Peyer's patch (tissue), 4 donors: ENCODE measurements at regions not wholly inside any gene's neighbourhood (a gene's known extent, or its start where the extent isn't known, plus 50 kb on each side); places are given as distances from the start of the nearest gene placed in this dataset.
A peak's percentile ranks its signal among the peaks of the same experiment; 100 is the strongest.
"Not testable (repeated sequence)": the region's sequence is repeated elsewhere in the genome, so short reads cannot be mapped to it uniquely, and the experiment has no call there.

Source experiments
- DNase-seq, 3 donors: peaks; one replicate each; pipeline ENCODE4 v3.0.0-alpha.2; 2017 to 2019
- H3K27ac ChIP-seq, 4 donors: fragments of 200-600 bp; sonication (generic); one replicate each; pipeline ENCODE4 v1.5.1; 2016 to 2019
- H3K27me3 ChIP-seq, 2 donors: fragments of 200-600 bp; sonication (generic); one replicate each; pipeline ENCODE4 v1.5.1; 2019
- H3K36me3 ChIP-seq, 3 donors: fragments of 200-600 bp; sonication (generic); one replicate each; pipeline ENCODE4 v1.5.1; 2016 to 2019
- H3K4me1 ChIP-seq, 4 donors: fragments of 200-600 bp; sonication (generic); one replicate each; pipeline ENCODE4 v1.5.1; 2016 to 2019
- H3K4me3 ChIP-seq, 4 donors: fragments of 200-600 bp; sonication (generic); 1 replicate in 3 of 4; 2 replicates in 1 of 4; pipeline ENCODE4 v1.5.1; 2016 to 2019; ENCODE audit warnings: mild to moderate bottlenecking in 1 of 4
- H3K9me3 ChIP-seq, 4 donors: fragments of 200-600 bp; sonication (generic); one replicate each; pipeline ENCODE4 v1.5.1; 2016 to 2019; ENCODE audit warnings: mild to moderate bottlenecking in 1 of 4
- CTCF ChIP-seq, 6 experiments: fragments of 450-650 bp in 4 of 6; fragments of 200-600 bp in 2 of 6; sonication (generic) in 1 of 6; IDR thresholded peaks; one replicate each; pipeline ENCODE4 v1.5.1; 2017 to 2019; ENCODE audit warnings: antibody characterized with exemption in 6 of 6, mild to moderate bottlenecking in 3 of 6, moderate library complexity in 1 of 6
- POLR2A ChIP-seq, 2 donors: fragments of 450-650 bp; IDR thresholded peaks; one replicate each; pipeline ENCODE4 v1.5.1; 2017; ENCODE audit warnings: antibody characterized with exemption in 2 of 2, mild to moderate bottlenecking in 2 of 2, moderate library complexity in 2 of 2

- Histone ChIP-seq H3K27ac (no peak overlapping the region), H3K9me3 (no peaks in the 10 kb centered on the region), H3K27me3 (no peaks in the 10 kb centered on the region), H3K4me1 (no peaks in the 10 kb centered on the region), H3K4me3 (no peak overlapping the region), H3K36me3 (no peaks in the 10 kb centered on the region)
- no peak for DNase-seq
- TF ChIP-seq CTCF (IDR thresholded peaks at IDR 0.05) (no peak), POLR2A (IDR thresholded peaks at IDR 0.05) (no peak)
Measured at GRCh38 chr2:192645811-192646598, 451.3 kb upstream of the TMEFF2 start.

- TF ChIP-seq POLR2A (IDR thresholded peaks at IDR 0.05) (no peak), CTCF (IDR thresholded peaks at IDR 0.05) (no peak)
Measured at GRCh38 chr2:192634557-192634956, 439.8 kb upstream of the TMEFF2 start.

GRCh38 chr2:192628017-192628416 lies 433.3 kb upstream of the TMEFF2 start:
- Histone ChIP-seq H3K36me3 (no peaks in the 10 kb centered on the region), H3K9me3 (no peaks in the 10 kb centered on the region), H3K4me3 (no peak overlapping the region), H3K27me3 (no peaks in the 10 kb centered on the region), H3K4me1 (no peaks in the 10 kb centered on the region), H3K27ac (no peak overlapping the region)
- TF ChIP-seq CTCF (IDR thresholded peaks at IDR 0.05): no peak
- no peak for TF ChIP-seq POLR2A (IDR thresholded peaks at IDR 0.05)
- DNase-seq: no peak

More at GRCh38 chr2:192634557-192634956, 439.8 kb upstream of the TMEFF2 start:
- DNase-seq: no peak
- Histone ChIP-seq H3K9me3 (no peaks in the 10 kb centered on the region), H3K4me3 (no peak overlapping the region), H3K36me3 (no peaks in the 10 kb centered on the region), H3K27me3 (no peaks in the 10 kb centered on the region), H3K4me1 (no peaks in the 10 kb centered on the region), H3K27ac (no peak overlapping the region)

GRCh38 chr2:192615105-192615504 lies 420.4 kb upstream of the TMEFF2 start:
- TF ChIP-seq CTCF (IDR thresholded peaks at IDR 0.05): no peak
- TF ChIP-seq POLR2A (IDR thresholded peaks at IDR 0.05): no peak
- no peaks in the 10 kb centered on the region for H3K9me3 ChIP-seq
- H3K36me3 ChIP-seq: no peaks in the 10 kb centered on the region
- H3K27me3 ChIP-seq: no peaks in the 10 kb centered on the region
- H3K27ac ChIP-seq: no peak overlapping the region
- no peaks in the 10 kb centered on the region for H3K4me1 ChIP-seq
- no peak overlapping the region for H3K4me3 ChIP-seq
- DNase-seq: no peak

- Histone ChIP-seq H3K9me3 (no peaks in the 10 kb centered on the region), H3K4me3 (no peak overlapping the region), H3K27me3 (no peaks in the 10 kb centered on the region), H3K36me3 (no peaks in the 10 kb centered on the region), H3K4me1 (no peaks in the 10 kb centered on the region), H3K27ac (no peak overlapping the region)
- TF ChIP-seq POLR2A (IDR thresholded peaks at IDR 0.05) (no peak), CTCF (IDR thresholded peaks at IDR 0.05) (peak in 1 of 6 experiments; percentile 8)
- DNase-seq: no peak
Measured at GRCh38 chr2:192604295-192604694, 409.6 kb upstream of the TMEFF2 start.

- DNase-seq, H3K9me3 ChIP-seq, H3K4me1 ChIP-seq, H3K27me3 ChIP-seq, H3K27ac ChIP-seq, H3K4me3 ChIP-seq, H3K36me3 ChIP-seq: not testable (repeated sequence)
Measured at GRCh38 chr2:192598649-192599048, 403.9 kb upstream of the TMEFF2 start.
